Right atrium auricular region (tissue), 2 donors: ENCODE measurements at regions not wholly inside any gene's neighbourhood (a gene's known extent, or its start where the extent isn't known, plus 50 kb on each side); places are given as distances from the start of the nearest gene placed in this dataset.
"Not testable (repeated sequence)": the region's sequence is repeated elsewhere in the genome, so short reads cannot be mapped to it uniquely, and the experiment has no call there.

ENCODE experiments used
- DNase-seq: peaks from one replicate; pipeline ENCODE4 v3.0.0-alpha.2; 2019; ENCODE audit warnings: low spot score
- H3K27ac ChIP-seq, 2 donors: fragments of 200-600 bp; sonication (generic); 1 replicate in 1 of 2; 2 replicates in 1 of 2; pipeline ENCODE4 v1.5.1; 2016 to 2019
- H3K27me3 ChIP-seq, 2 donors: fragments of 200-600 bp; sonication (generic); one replicate each; pipeline versions ENCODE4 v1.5.1 to v1.6.0; 2017 to 2019
- H3K36me3 ChIP-seq: fragments of 200-600 bp; sonication (generic); one replicate; pipeline ENCODE4 v1.5.1; 2016
- H3K4me1 ChIP-seq, 2 donors: fragments of 200-600 bp; sonication (generic); one replicate each; pipeline versions ENCODE4 v1.5.1 to v1.6.0; 2017 to 2019
- H3K4me3 ChIP-seq, 2 donors: fragments of 200-600 bp; sonication (generic); 1 replicate in 1 of 2; 2 replicates in 1 of 2; pipeline ENCODE4 v1.5.1; 2017 to 2019; ENCODE audit warnings: mild to moderate bottlenecking in 1 of 2, moderate library complexity in 1 of 2
- H3K9me3 ChIP-seq, 2 donors: fragments of 200-600 bp; sonication (generic); one replicate each; pipeline ENCODE4 v1.5.1; 2019
- CTCF ChIP-seq, 2 donors: fragments of 200-600 bp; sonication (generic); IDR thresholded peaks; one replicate each; pipeline ENCODE4 v1.5.1; 2019; ENCODE audit warnings: antibody characterized with exemption in 2 of 2

DNA sequence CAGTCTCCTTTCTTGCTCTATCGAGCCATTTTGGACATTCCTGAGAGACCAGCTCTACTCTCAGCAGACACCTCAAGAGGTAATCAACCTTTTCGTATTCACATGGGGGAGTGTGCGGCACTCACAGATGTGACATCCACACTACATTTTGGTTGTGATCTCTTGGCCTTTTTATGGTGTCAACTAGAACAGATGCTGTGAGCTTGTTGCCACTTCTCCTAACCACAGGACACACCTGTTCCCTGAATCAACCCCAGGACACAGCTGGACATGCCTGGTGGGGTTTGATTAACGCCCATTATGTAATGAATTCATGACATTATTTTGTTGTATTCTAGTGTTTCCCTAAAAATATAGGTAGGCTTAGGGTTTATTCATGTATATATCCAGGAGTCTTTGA is 1143.6 kb downstream of the TMEM121 start:
- Histone ChIP-seq H3K27ac (no peak overlapping the region), H3K4me3 (no peak overlapping the region), H3K27me3 (peaks cover 0 to 6% of the 10 kb centered on the region in 2 donors), H3K9me3 (no peaks in the 10 kb centered on the region), H3K36me3 (no peaks in the 10 kb centered on the region), H3K4me1 (no peaks in the 10 kb centered on the region)
- DNase-seq: no peak
- TF ChIP-seq CTCF (IDR thresholded peaks at IDR 0.05): no peak

DNA sequence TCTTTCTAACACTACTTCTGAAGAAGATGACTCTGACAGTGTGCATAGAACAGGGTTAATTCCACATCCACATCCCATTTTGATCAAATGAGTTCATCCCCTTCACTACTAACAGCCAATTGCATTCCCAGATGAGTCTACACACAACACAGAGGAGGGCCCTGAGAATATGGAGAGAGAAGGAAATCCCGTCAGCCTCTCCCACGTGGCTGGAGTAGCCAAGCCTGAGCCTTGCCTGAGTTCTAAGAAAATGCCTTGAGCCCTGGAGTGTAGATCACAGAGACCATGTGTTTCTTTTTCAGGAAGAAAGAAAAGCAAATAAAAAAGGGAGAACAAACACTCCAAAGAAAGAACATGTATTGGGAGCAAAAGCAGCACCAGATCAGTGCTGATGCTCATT is 1147.7 kb downstream of the TMEM121 start:
- H3K4me1 ChIP-seq, H3K9me3 ChIP-seq, H3K27ac ChIP-seq, DNase-seq, H3K27me3 ChIP-seq, H3K4me3 ChIP-seq, H3K36me3 ChIP-seq: not testable (repeated sequence)

DNA sequence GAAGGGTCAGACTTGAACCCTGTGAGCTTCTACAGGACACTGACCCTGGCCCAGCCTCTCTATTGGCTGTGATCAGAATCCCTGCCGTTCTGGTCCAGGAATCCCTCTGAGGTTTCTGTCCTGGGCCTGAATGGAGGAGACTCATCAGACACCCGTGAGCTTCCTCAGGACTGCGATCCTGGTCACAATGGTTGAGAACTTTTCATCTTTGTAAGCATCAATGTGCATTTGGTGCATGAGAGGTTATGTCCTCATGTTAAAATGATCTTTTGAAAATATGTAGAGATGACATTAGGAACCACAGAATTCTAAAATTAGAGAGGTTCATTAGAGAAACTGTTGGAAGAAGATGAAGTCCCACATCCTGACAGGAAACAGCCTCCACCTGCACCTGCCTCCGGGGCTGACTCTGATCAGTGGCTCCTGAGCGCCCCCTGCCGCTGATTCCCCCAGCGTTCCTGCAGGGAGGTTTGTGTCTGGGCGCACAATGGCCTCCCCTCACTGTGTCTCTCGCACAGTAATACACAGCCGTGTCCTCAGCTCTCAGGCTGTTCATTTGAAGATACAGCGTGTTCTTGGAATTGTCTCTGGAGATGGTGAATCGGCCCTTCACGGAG is 1148.2 kb downstream of the TMEM121 start:
- DNase-seq, H3K4me1 ChIP-seq, H3K36me3 ChIP-seq, H3K27ac ChIP-seq, H3K4me3 ChIP-seq, H3K9me3 ChIP-seq, H3K27me3 ChIP-seq: not testable (repeated sequence)

- not testable (repeated sequence) for H3K27me3 ChIP-seq, DNase-seq, H3K9me3 ChIP-seq, H3K4me3 ChIP-seq, H3K4me1 ChIP-seq, H3K27ac ChIP-seq, H3K36me3 ChIP-seq
These were observed 1149.3 kb downstream of the TMEM121 start for GRCh38 chr14:106675716-106676115.

- H3K4me1 ChIP-seq: no peaks in the 10 kb centered on the region
- no peak for DNase-seq
- no peaks in the 10 kb centered on the region for H3K9me3 ChIP-seq
- no peaks in the 10 kb centered on the region for H3K36me3 ChIP-seq
- no peaks in the 10 kb centered on the region for H3K27me3 ChIP-seq
- TF ChIP-seq CTCF (IDR thresholded peaks at IDR 0.05): no peak
- H3K4me3 ChIP-seq: no peak overlapping the region
- no peak overlapping the region for H3K27ac ChIP-seq
These were observed 1153.4 kb downstream of the TMEM121 start for GRCh38 chr14:106679776-106680175.

- no peak for DNase-seq
- H3K27me3 ChIP-seq: no peaks in the 10 kb centered on the region
- no peak overlapping the region for H3K4me3 ChIP-seq
- no peak overlapping the region for H3K27ac ChIP-seq
- no peak for TF ChIP-seq CTCF (IDR thresholded peaks at IDR 0.05)
- H3K4me1 ChIP-seq: no peaks in the 10 kb centered on the region
- no peaks in the 10 kb centered on the region for H3K9me3 ChIP-seq
- no peaks in the 10 kb centered on the region for H3K36me3 ChIP-seq
These were observed 1154.8 kb downstream of the TMEM121 start for GRCh38 chr14:106681161-106681560.

GRCh38 chr14:106681568-106681967 is 1155.2 kb downstream of the TMEM121 start:
- Histone ChIP-seq H3K27ac (no peak overlapping the region), H3K36me3 (no peaks in the 10 kb centered on the region), H3K27me3 (no peaks in the 10 kb centered on the region), H3K4me3 (no peak overlapping the region), H3K4me1 (no peaks in the 10 kb centered on the region), H3K9me3 (no peaks in the 10 kb centered on the region)
- no peak for TF ChIP-seq CTCF (IDR thresholded peaks at IDR 0.05)
- no peak for DNase-seq
